ENCODE measurements at regions not wholly inside any gene's neighbourhood (a gene's known extent, or its start where the extent isn't known, plus 50 kb on each side); places are given as distances from the start of the nearest gene placed in this dataset.

DNA sequence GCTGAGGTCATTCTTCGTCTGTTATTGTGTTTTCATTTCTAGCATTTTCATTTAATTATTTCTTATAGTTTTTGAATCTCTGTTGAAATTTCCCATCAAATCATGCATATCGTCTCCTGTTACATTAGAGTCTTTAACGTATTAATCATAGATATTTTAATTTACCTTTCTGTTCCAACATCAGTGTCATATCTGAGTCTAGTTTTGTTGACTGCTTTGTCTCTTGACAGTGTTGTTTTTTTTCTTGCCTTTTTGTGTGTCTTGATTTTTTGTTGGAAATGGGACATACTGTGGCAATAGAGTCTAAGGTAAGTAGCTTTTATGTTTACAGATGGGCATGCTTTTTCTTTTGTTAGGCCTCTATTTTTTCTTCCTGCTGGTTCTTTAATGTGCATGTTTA is 286.8 kb upstream of the THRB start:
- Mint-ChIP-seq H3K4me1 (no peaks in the 10 kb centered on the region), H3K36me3 (ENCODE audit: low read depth) (peaks cover 21% of the 10 kb centered on the region; the same call in 2 of the 3 replicates), H3K27me3 (ENCODE audit: insufficient read depth, low read depth, poor library complexity) (no peaks in the 10 kb centered on the region), H3K4me3 (no peak overlapping the region), H3K27ac (no peak overlapping the region), H3K9me3 (peaks cover 22% of the 10 kb centered on the region)
- H3K4me1 ChIP-seq (ENCODE audit: insufficient read depth) = no peaks in the 10 kb centered on the region
- no peaks in the 10 kb centered on the region for H3K9me2 ChIP-seq (ENCODE audit: insufficient read depth)
- DNase-seq (ENCODE audit: low spot score) = no peak
- H3K36me3 ChIP-seq (ENCODE audit: insufficient read depth) = no peaks in the 10 kb centered on the region; the same call in 1 of the 2 replicates
- no peak overlapping the region for H3K27ac ChIP-seq (ENCODE audit: low read depth)
- no peaks in the 10 kb centered on the region for H3K79me2 ChIP-seq (replicated peaks; ENCODE audit: insufficient read depth)
- no peak overlapping the region for H3K4me3 ChIP-seq
- H2AFZ ChIP-seq = no peak overlapping the region
- H3K27me3 ChIP-seq (ENCODE audit: insufficient read depth) = no peaks in the 10 kb centered on the region
- H4K20me1 ChIP-seq (replicated peaks; ENCODE audit: insufficient read depth) = no peaks in the 10 kb centered on the region
- TF ChIP-seq, protein P1, sequence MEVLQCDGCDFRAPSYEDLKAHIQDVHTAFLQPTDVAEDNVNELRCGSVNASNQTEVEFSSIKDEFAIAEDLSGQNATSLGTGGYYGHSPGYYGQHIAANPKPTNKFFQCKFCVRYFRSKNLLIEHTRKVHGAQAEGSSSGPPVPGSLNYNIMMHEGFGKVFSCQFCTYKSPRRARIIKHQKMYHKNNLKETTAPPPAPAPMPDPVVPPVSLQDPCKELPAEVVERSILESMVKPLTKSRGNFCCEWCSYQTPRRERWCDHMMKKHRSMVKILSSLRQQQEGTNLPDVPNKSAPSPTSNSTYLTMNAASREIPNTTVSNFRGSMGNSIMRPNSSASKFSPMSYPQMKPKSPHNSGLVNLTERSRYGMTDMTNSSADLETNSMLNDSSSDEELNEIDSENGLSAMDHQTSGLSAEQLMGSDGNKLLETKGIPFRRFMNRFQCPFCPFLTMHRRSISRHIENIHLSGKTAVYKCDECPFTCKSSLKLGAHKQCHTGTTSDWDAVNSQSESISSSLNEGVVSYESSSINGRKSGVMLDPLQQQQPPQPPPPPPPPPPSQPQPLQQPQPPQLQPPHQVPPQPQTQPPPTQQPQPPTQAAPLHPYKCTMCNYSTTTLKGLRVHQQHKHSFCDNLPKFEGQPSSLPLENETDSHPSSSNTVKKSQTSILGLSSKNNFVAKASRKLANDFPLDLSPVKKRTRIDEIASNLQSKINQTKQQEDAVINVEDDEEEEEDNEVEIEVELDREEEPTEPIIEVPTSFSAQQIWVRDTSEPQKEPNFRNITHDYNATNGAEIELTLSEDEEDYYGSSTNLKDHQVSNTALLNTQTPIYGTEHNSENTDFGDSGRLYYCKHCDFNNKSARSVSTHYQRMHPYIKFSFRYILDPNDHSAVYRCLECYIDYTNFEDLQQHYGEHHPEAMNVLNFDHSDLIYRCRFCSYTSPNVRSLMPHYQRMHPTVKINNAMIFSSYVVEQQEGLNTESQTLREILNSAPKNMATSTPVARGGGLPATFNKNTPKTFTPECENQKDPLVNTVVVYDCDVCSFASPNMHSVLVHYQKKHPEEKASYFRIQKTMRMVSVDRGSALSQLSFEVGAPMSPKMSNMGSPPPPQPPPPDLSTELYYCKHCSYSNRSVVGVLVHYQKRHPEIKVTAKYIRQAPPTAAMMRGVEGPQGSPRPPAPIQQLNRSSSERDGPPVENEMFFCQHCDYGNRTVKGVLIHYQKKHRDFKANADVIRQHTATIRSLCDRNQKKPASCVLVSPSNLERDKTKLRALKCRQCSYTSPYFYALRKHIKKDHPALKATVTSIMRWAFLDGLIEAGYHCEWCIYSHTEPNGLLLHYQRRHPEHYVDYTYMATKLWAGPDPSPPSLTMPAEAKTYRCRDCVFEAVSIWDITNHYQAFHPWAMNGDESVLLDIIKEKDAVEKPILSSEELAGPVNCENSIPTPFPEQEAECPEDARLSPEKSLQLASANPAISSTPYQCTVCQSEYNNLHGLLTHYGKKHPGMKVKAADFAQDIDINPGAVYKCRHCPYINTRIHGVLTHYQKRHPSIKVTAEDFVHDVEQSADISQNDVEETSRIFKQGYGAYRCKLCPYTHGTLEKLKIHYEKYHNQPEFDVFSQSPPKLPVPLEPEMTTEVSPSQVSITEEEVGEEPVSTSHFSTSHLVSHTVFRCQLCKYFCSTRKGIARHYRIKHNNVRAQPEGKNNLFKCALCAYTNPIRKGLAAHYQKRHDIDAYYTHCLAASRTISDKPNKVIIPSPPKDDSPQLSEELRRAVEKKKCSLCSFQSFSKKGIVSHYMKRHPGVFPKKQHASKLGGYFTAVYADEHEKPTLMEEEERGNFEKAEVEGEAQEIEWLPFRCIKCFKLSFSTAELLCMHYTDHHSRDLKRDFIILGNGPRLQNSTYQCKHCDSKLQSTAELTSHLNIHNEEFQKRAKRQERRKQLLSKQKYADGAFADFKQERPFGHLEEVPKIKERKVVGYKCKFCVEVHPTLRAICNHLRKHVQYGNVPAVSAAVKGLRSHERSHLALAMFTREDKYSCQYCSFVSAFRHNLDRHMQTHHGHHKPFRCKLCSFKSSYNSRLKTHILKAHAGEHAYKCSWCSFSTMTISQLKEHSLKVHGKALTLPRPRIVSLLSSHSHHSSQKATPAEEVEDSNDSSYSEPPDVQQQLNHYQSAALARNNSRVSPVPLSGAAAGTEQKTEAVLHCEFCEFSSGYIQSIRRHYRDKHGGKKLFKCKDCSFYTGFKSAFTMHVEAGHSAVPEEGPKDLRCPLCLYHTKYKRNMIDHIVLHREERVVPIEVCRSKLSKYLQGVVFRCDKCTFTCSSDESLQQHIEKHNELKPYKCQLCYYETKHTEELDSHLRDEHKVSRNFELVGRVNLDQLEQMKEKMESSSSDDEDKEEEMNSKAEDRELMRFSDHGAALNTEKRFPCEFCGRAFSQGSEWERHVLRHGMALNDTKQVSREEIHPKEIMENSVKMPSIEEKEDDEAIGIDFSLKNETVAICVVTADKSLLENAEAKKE (CRISPR knock-in tag; IDR thresholded peaks at IDR 0.05) = no peak
- TF ChIP-seq POLR2AphosphoS5 (IDR thresholded peaks at IDR 0.05; ENCODE audit: low read depth) (no peak), ZNF114 (CRISPR knock-in tag; IDR thresholded peaks at IDR 0.05) (no peak), EZH2phosphoT487 (IDR thresholded peaks at IDR 0.05; ENCODE audit: unreplicated experiment) (no peak), EZH2 (IDR thresholded peaks at IDR 0.05; ENCODE audit: low read depth, unreplicated experiment) (no peak), CREB1 (CRISPR knock-in tag; IDR thresholded peaks at IDR 0.05; ENCODE audit: low read depth) (no peak)
- TF ChIP-seq, protein P2, sequence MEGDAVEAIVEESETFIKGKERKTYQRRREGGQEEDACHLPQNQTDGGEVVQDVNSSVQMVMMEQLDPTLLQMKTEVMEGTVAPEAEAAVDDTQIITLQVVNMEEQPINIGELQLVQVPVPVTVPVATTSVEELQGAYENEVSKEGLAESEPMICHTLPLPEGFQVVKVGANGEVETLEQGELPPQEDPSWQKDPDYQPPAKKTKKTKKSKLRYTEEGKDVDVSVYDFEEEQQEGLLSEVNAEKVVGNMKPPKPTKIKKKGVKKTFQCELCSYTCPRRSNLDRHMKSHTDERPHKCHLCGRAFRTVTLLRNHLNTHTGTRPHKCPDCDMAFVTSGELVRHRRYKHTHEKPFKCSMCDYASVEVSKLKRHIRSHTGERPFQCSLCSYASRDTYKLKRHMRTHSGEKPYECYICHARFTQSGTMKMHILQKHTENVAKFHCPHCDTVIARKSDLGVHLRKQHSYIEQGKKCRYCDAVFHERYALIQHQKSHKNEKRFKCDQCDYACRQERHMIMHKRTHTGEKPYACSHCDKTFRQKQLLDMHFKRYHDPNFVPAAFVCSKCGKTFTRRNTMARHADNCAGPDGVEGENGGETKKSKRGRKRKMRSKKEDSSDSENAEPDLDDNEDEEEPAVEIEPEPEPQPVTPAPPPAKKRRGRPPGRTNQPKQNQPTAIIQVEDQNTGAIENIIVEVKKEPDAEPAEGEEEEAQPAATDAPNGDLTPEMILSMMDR (conservative IDR thresholded peaks at IDR 0.05; ENCODE audit: low read depth in 2 of 2) = no peak
- TF ChIP-seq, protein P3, sequence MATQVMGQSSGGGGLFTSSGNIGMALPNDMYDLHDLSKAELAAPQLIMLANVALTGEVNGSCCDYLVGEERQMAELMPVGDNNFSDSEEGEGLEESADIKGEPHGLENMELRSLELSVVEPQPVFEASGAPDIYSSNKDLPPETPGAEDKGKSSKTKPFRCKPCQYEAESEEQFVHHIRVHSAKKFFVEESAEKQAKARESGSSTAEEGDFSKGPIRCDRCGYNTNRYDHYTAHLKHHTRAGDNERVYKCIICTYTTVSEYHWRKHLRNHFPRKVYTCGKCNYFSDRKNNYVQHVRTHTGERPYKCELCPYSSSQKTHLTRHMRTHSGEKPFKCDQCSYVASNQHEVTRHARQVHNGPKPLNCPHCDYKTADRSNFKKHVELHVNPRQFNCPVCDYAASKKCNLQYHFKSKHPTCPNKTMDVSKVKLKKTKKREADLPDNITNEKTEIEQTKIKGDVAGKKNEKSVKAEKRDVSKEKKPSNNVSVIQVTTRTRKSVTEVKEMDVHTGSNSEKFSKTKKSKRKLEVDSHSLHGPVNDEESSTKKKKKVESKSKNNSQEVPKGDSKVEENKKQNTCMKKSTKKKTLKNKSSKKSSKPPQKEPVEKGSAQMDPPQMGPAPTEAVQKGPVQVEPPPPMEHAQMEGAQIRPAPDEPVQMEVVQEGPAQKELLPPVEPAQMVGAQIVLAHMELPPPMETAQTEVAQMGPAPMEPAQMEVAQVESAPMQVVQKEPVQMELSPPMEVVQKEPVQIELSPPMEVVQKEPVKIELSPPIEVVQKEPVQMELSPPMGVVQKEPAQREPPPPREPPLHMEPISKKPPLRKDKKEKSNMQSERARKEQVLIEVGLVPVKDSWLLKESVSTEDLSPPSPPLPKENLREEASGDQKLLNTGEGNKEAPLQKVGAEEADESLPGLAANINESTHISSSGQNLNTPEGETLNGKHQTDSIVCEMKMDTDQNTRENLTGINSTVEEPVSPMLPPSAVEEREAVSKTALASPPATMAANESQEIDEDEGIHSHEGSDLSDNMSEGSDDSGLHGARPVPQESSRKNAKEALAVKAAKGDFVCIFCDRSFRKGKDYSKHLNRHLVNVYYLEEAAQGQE (IDR thresholded peaks at IDR 0.05; ENCODE audit: unreplicated experiment) = no peak
- no peaks in the 10 kb centered on the region for H3F3A ChIP-seq (replicated peaks; ENCODE audit: low read depth)
- no peak for ATAC-seq
- no peak overlapping the region for H3K4me2 ChIP-seq
